Upper lobe of left lung (tissue), 4 donors: ENCODE measurements at regions not wholly inside any gene's neighbourhood (a gene's known extent, or its start where the extent isn't known, plus 50 kb on each side); places are given as distances from the start of the nearest gene placed in this dataset.

Experiments used
- CTCF ChIP-seq, 6 experiments: fragments of 450-650 bp in 4 of 6; fragments of 200-600 bp in 2 of 6; sonication (generic) in 2 of 6; IDR thresholded peaks; one replicate each; pipeline ENCODE4 v1.5.1; 2016 to 2019; ENCODE audit warnings: antibody characterized with exemption in 6 of 6
- EP300 ChIP-seq, 4 donors: sonication (generic); formaldehyde crosslinking; IDR thresholded peaks; one replicate each; pipeline ENCODE4 v1.5.1; 2017; ENCODE audit warnings: antibody characterized with exemption in 4 of 4, control low read depth in 2 of 4
- POLR2A ChIP-seq, 4 donors: fragments of 450-650 bp; IDR thresholded peaks; one replicate each; pipeline ENCODE4 v1.5.1; 2016 to 2017; ENCODE audit warnings: antibody characterized with exemption in 4 of 4, mild to moderate bottlenecking in 2 of 4
- POLR2AphosphoS5 ChIP-seq, 2 donors: sonication (generic); formaldehyde crosslinking; IDR thresholded peaks; one replicate each; pipeline ENCODE4 v1.5.1; 2017; ENCODE audit warnings: antibody characterized with exemption in 2 of 2

- TF ChIP-seq CTCF (IDR thresholded peaks at IDR 0.05) = peak; percentile 20 to 71 (median 42)
- TF ChIP-seq POLR2A (IDR thresholded peaks at IDR 0.05) = no peak
- no peak for TF ChIP-seq POLR2AphosphoS5 (IDR thresholded peaks at IDR 0.05)
- no peak for TF ChIP-seq EP300 (IDR thresholded peaks at IDR 0.05)
These were observed 134.1 kb downstream of the OR13H1 start for GRCh38 chrX:131677655-131678628.
